A549 (cell line): ENCODE measurements at regions not wholly inside any gene's neighbourhood (a gene's known extent, or its start where the extent isn't known, plus 50 kb on each side); places are given as distances from the start of the nearest gene placed in this dataset.

Experiments used
- ATAC-seq, 2 experiments: fragments of 200-7000 bp in 1 of 2; fragments of >200 bp in 1 of 2; cut with Nextera tagmentation in 1 of 2; cut with Tn5 transposase in 1 of 2; 3 replicates each; pipeline versions ENCODE4 v1.8.0 to v1.9.1; 2018 to 2020; ENCODE audit warnings: mild to moderate bottlenecking in 1 of 2, moderate library complexity in 1 of 2
- CTCF ChIA-PET: fragments of 300-600 bp; sonication (Branson Sonifier 250); formaldehyde crosslinking; extraction: SDS; loops from one replicate; lab custom pipeline; 2021; ENCODE audit warnings: antibody characterized with exemption, inconsistent platforms; lab: Yijun Ruan, JAX
- POLR2A ChIA-PET: fragments of 350-600 bp; formaldehyde crosslinking; extraction: SDS; loops from one replicate; lab custom pipeline; 2021; ENCODE audit warnings: antibody characterized with exemption, inconsistent platforms; lab: Yijun Ruan, JAX
- DNase-seq, 2 experiments: peaks; one replicate each; pipeline versions ENCODE4 v3.0.0 to v3.0.0-alpha.2; 2011 to 2016; ENCODE audit warnings: low read depth in 1 of 2, low spot score in 1 of 2
- FAIRE-seq: peaks from 2 replicates; lab custom pipeline; 2011; peaks lifted over from hg19 to GRCh38; lab: Jason Lieb, UNC
- H3K27ac ChIP-seq, 2 experiments: fragments of >200 bp; sonication (Bioruptor Twin); formaldehyde crosslinking; 3 replicates each; pipeline ENCODE4 v1.5.1; 2016 to 2017
- H3K4me1 ChIP-seq: fragments of >200 bp; sonication (Bioruptor Twin); formaldehyde crosslinking; 3 replicates; pipeline ENCODE4 v1.6.1; 2016
- H3K4me2 ChIP-seq: fragments of >200 bp; sonication (Bioruptor Twin); formaldehyde crosslinking; 3 replicates; pipeline ENCODE4 v1.6.1; 2016
- H3K4me3 ChIP-seq: fragments of >200 bp; sonication (Bioruptor Twin); formaldehyde crosslinking; 3 replicates; pipeline ENCODE4 v1.5.1; 2016
- H3K9me3 ChIP-seq: fragments of >200 bp; sonication (Bioruptor Twin); formaldehyde crosslinking; 3 replicates; pipeline ENCODE4 v1.6.1; 2016
- ATOH8 ChIP-seq: fragments of 250-450 bp; sonication (Bioruptor Pico); IDR thresholded peaks from 2 replicates; pipeline ENCODE4 v1.5.0; 2020; ENCODE audit warnings: low read depth, mild to moderate bottlenecking, moderate library complexity
- BCL3 ChIP-seq: fragments of >200 bp; sonication (Bioruptor Twin); formaldehyde crosslinking; IDR thresholded peaks from 3 replicates; pipeline ENCODE4 v1.6.1; 2016
- BHLHE40 ChIP-seq: IDR thresholded peaks from 2 replicates; pipeline ENCODE4 v1.6.1; 2012; ENCODE audit warnings: low read depth, low read length, inconsistent platforms
- FOXS1 ChIP-seq: fragments of 250-450 bp; sonication (Bioruptor Pico); IDR thresholded peaks from 2 replicates; pipeline ENCODE4 v1.5.0; 2020; ENCODE audit warnings: mild to moderate bottlenecking, moderate library complexity
- HDAC2 ChIP-seq: fragments of 200-600 bp; sonication (generic); IDR thresholded peaks from 2 replicates; pipeline ENCODE4 v1.6.1; 2016
- HOXB13 ChIP-seq: fragments of 250-450 bp; sonication (Bioruptor Pico); IDR thresholded peaks from 2 replicates; pipeline ENCODE4 v1.5.0; 2020; ENCODE audit warnings: low read depth, mild to moderate bottlenecking, moderate library complexity
- HOXB5 ChIP-seq: fragments of 250-450 bp; sonication (Bioruptor Pico); IDR thresholded peaks from 2 replicates; pipeline ENCODE4 v1.5.0; 2020; ENCODE audit warnings: mild to moderate bottlenecking, moderate library complexity
- JUN ChIP-seq, 2 experiments: fragments of >200 bp; sonication (Bioruptor Twin); formaldehyde crosslinking; IDR thresholded peaks; 2 replicates in 1 of 2; 3 replicates in 1 of 2; pipeline ENCODE4 v1.6.1; 2016 to 2017
- MAZ ChIP-seq: fragments of 150-350 bp; IDR thresholded peaks from 2 replicates; pipeline ENCODE4 v1.6.1; 2014; ENCODE audit warnings: antibody characterized with exemption, low read depth, low read length, borderline replicate concordance
- MYC ChIP-seq: IDR thresholded peaks from 2 replicates; pipeline ENCODE4 v1.6.1; 2012; ENCODE audit warnings: mild to moderate bottlenecking, inconsistent platforms, low read length, improper control_type of control experiment, borderline replicate concordance
- NR3C1 ChIP-seq: fragments of >200 bp; sonication (Bioruptor Twin); formaldehyde crosslinking; IDR thresholded peaks from 3 replicates; pipeline ENCODE4 v1.6.1; 2017
- RAD21 ChIP-seq, 2 experiments: fragments of >200 bp in 1 of 2; sonication (Bioruptor Twin) in 1 of 2; formaldehyde crosslinking in 1 of 2; IDR thresholded peaks in 1 of 2; conservative IDR thresholded peaks in 1 of 2; 2 replicates in 1 of 2; 3 replicates in 1 of 2; pipeline ENCODE4 v1.6.1; 2012 to 2018; ENCODE audit warnings: inconsistent platforms in 1 of 2
- RARB ChIP-seq: fragments of 250-450 bp; sonication (Bioruptor Pico); IDR thresholded peaks from 2 replicates; pipeline ENCODE4 v1.8.0; 2021; ENCODE audit warnings: mild to moderate bottlenecking, moderate library complexity
- RCOR1 ChIP-seq: fragments of 150-350 bp; IDR thresholded peaks from 2 replicates; pipeline ENCODE4 v1.6.1; 2014; ENCODE audit warnings: antibody characterized with exemption, low read length, low read depth
- REST ChIP-seq: fragments of 200-600 bp; sonication (generic); IDR thresholded peaks from 2 replicates; pipeline ENCODE4 v1.6.1; 2016; ENCODE audit warnings: antibody characterized with exemption, mild to moderate bottlenecking, moderate library complexity
- RNF2 ChIP-seq: fragments of 200-600 bp; sonication (generic); IDR thresholded peaks from 2 replicates; pipeline ENCODE4 v1.6.1; 2016; ENCODE audit warnings: low read depth, mild to moderate bottlenecking, antibody characterized with exemption, moderate library complexity, borderline replicate concordance
- SMC3 ChIP-seq: fragments of >200 bp; sonication (Bioruptor Twin); formaldehyde crosslinking; IDR thresholded peaks from 3 replicates; pipeline ENCODE4 v1.6.1; 2018; ENCODE audit warnings: inconsistent platforms
- TP53 ChIP-seq: fragments of 250-450 bp; sonication (Bioruptor Pico); IDR thresholded peaks from 2 replicates; pipeline ENCODE4 v1.5.0; 2021; ENCODE audit warnings: mild to moderate bottlenecking, moderate library complexity
- USF2 ChIP-seq: fragments of 450-650 bp; IDR thresholded peaks from 2 replicates; pipeline ENCODE4 v1.6.1; 2014; ENCODE audit warnings: antibody characterized with exemption
- ZFP36 ChIP-seq: fragments of 450-650 bp; IDR thresholded peaks from 2 replicates; pipeline ENCODE4 v1.6.1; 2014; ENCODE audit warnings: borderline replicate concordance; ENCODE audit not compliant: partially characterized antibody
- ZNF302 ChIP-seq: fragments of 250-450 bp; sonication (Bioruptor Pico); IDR thresholded peaks from 2 replicates; pipeline ENCODE4 v1.9.0; 2021; ENCODE audit warnings: inconsistent platforms, mild to moderate bottlenecking, moderate library complexity
- WGBS: methylation state at CpG from one replicate; pipeline ENCODE4 v1.1.6; 2017; ENCODE audit errors: missing lambda C conversion rate; 5-methylcytosine and 5-hydroxymethylcytosine counted together
- TF ChIP-seq, protein P1 (sequence below): IDR thresholded peaks from 2 replicates; pipeline ENCODE4 v1.6.1; 2012

- TF ChIP-seq RARB (CRISPR knock-in tag) (no peak), MYC (no peak), MAZ (no peak), ATOH8 (CRISPR knock-in tag) (no peak), NR3C1 (no peak), ZNF302 (CRISPR knock-in tag) (no peak), REST (no peak), TP53 (CRISPR knock-in tag) (no peak), HOXB5 (CRISPR knock-in tag) (no peak), RAD21 (conservative IDR thresholded peaks at IDR 0.05 in 1 of 2, IDR thresholded peaks at IDR 0.05 in 1 of 2) (no peak), JUN (IDR thresholded peaks at IDR 0.05) (no peak), HOXB13 (no peak), BCL3 (no peak), HDAC2 (no peak), ZFP36 (no peak), SMC3 (no peak), RCOR1 (no peak), RNF2 (no peak)
- CTCF ChIA-PET: interaction anchor here (1.8 kb wide), 1 partner anchor 88 kb away, joined by 7 read pairs; no protein-coding TSS in a partner anchor
- Histone ChIP-seq H3K4me3 (no peak overlapping the region), H3K9me3 (no peaks in the 10 kb centered on the region), H3K4me2 (no peak overlapping the region), H3K27ac (no peak overlapping the region), H3K4me1 (peaks cover 34% of the 10 kb centered on the region)
- FAIRE-seq (no peak), ATAC-seq (no peak), DNase-seq (no peak)
- POLR2A ChIA-PET: no interaction called here
- 83% methylated on average over 4 of the region's 7 CpGs for WGBS
Observed at GRCh38 chrX:39818750-39819149, 279.0 kb downstream of the BCOR start.

DNA sequence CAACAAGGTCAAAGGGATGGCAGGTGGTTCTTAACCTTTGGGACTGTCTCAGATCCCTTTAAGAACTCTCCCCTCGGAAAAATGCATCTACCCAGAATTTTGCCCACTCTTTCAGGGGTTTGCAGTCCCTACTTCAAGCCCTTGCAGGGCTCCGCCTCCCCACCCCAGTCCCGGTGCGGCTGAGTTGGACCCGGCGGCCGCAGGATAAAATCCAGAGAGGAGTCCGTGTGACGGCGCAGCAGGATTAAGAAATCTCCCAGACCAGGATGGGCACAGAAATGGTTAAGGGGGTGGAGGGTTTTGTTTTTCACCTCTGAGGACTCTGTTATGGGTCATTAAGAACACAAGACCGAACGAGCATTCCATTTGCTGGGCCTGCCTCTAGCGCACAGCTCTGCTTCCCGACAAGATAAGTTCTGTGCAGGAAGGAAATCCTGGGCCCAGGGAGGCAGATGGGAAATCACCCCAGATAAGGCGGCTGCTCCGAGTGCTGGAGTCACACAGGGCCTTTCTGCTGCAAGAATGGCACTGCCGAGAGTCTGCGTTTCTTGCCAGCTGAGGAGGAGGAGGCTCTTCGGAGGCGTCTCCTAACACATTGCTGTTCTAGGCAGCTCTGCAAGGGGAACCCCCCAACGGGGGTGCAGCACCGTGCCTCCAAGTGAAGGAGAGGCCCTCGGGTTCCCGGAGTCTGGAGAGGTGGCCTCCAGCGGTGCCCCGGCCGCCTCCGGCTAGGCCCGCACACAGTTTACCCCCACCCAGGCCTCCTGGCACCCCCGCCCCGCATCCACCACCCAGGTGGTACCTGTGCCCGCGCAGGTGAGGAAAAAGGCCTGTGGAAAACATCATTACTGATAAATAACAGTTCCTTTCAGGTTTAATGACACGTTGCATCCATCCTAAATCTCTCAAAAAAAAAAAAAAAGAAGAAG lies 277.6 kb downstream of the BCOR start:
- 94% methylated on average over 24 of the region's 34 CpGs for WGBS
- Histone ChIP-seq H3K4me2 (peak overlapping the region; percentile 93), H3K27ac (no peak overlapping the region), H3K9me3 (no peaks in the 10 kb centered on the region), H3K4me3 (peak overlapping the region; percentile 63; the same call in 2 of the 3 replicates), H3K4me1 (peaks cover 22% of the 10 kb centered on the region; the same call in 2 of the 3 replicates)
- no peak for ATAC-seq
- ChIA-PET POLR2A (no interaction called here), CTCF (interaction anchor here (1.8 kb wide), 1 partner anchor 89 kb away, joined by 7 read pairs; no protein-coding TSS in a partner anchor)
- FAIRE-seq: no peak
- DNase-seq: no peak
- TF ChIP-seq NR3C1 (no peak), ATOH8 (CRISPR knock-in tag) (no peak), FOXS1 (no peak), HOXB13 (no peak), ZNF302 (CRISPR knock-in tag) (no peak), BHLHE40 (no peak), JUN (IDR thresholded peaks at IDR 0.05) (no peak), USF2 (no peak)
- TF ChIP-seq, protein P1, sequence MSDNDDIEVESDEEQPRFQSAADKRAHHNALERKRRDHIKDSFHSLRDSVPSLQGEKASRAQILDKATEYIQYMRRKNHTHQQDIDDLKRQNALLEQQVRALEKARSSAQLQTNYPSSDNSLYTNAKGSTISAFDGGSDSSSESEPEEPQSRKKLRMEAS: no peak
